H1 (cell line): ENCODE measurements at regions not wholly inside any gene's neighbourhood (a gene's known extent, or its start where the extent isn't known, plus 50 kb on each side); places are given as distances from the start of the nearest gene placed in this dataset.

Experiments
- CEBPB ChIP-seq: IDR thresholded peaks from 2 replicates; pipeline ENCODE4 v1.6.1; 2012; ENCODE audit warnings: low read depth, low read length
- CHD2 ChIP-seq: IDR thresholded peaks from 2 replicates; pipeline ENCODE4 v1.6.1; 2012; ENCODE audit warnings: low read length, improper control_type of control experiment
- EZH2 ChIP-seq: fragments of 200-600 bp; sonication (generic); IDR thresholded peaks from 2 replicates; pipeline ENCODE4 v1.7.1; 2012; ENCODE audit warnings: low read depth, mild to moderate bottlenecking, moderate library complexity, low read length, inconsistent platforms; ENCODE audit not compliant: severe bottlenecking
- JUND ChIP-seq: IDR thresholded peaks from 2 replicates; pipeline ENCODE4 v1.6.1; 2011; ENCODE audit warnings: mild to moderate bottlenecking, improper control_type of control experiment, low read length
- POLR2A ChIP-seq, 2 experiments: IDR thresholded peaks; 1 replicate in 1 of 2; 2 replicates in 1 of 2; pipeline ENCODE4 v1.6.1; 2011; ENCODE audit warnings: low read depth in 2 of 2, low read length in 2 of 2, mild to moderate bottlenecking in 2 of 2; ENCODE audit errors: control extremely low read depth in 1 of 2
- SIN3A ChIP-seq, 2 experiments: IDR thresholded peaks in 1 of 2; conservative IDR thresholded peaks in 1 of 2; 2 replicates each; pipeline ENCODE4 v1.6.1; 2011 to 2012; ENCODE audit warnings: low read length in 2 of 2, improper control_type of control experiment in 1 of 2, low read depth in 1 of 2, mild to moderate bottlenecking in 1 of 2
- YY1 ChIP-seq: IDR thresholded peaks from 2 replicates; pipeline ENCODE4 v1.6.1; 2011; ENCODE audit warnings: low read depth, mild to moderate bottlenecking, low read length
- TF ChIP-seq, protein P1 (sequence below), 3 experiments: IDR thresholded peaks; 1 replicate in 2 of 3; 2 replicates in 1 of 3; pipeline versions ENCODE4 v1.5.1 to v1.6.1; 2011; ENCODE audit warnings: low read length in 3 of 3, mild to moderate bottlenecking in 3 of 3, inconsistent platforms in 2 of 3, low read depth in 1 of 3, moderate library complexity in 1 of 3; ENCODE audit not compliant: insufficient read depth in 1 of 3; ENCODE audit errors: control extremely low read depth in 1 of 3
- TF ChIP-seq, protein P2 (sequence below): IDR thresholded peaks from 2 replicates; pipeline ENCODE4 v1.6.1; 2011; ENCODE audit warnings: low read length, improper control_type of control experiment

DNA sequence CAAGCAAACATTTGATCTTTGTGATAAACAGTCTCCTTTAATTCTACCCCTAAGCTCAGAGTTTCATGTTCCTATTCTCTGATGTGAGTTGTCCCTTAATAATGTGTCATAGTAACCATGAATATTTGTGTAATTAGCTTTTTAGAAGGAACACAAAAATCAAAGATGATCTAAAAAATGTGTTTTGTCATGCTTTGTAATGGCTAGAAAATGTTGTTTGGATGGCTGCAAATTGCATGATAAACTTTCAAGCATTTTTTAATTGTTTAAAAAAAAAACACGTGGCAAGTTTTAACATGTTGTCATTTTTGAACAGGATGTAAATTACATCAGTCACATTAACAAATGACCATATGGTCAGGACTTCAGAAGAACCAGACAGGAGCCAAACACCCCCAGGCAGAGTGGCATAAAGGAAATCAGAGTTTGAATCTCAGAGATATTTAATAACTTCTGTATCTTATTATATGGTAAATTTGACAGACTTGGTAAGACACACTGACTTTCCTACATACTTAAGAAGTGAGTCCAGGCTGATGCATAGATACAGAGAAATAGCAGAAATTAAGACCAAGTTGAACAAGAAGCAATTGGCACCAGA, 223.9 kb upstream of the VEGFC start:
- TF ChIP-seq EZH2 (no peak), JUND (no peak), CHD2 (no peak), SIN3A (conservative IDR thresholded peaks at IDR 0.05 in 1 of 2, IDR thresholded peaks at IDR 0.05 in 1 of 2; ENCODE audit: low read depth in 1 of 2, low read length in 2 of 2) (no peak), YY1 (no peak), POLR2A (IDR thresholded peaks at IDR 0.05; ENCODE audit: control extremely low read depth in 1 of 2, low read depth in 2 of 2, low read length in 2 of 2) (no peak), CEBPB (no peak)
- TF ChIP-seq, protein P1, sequence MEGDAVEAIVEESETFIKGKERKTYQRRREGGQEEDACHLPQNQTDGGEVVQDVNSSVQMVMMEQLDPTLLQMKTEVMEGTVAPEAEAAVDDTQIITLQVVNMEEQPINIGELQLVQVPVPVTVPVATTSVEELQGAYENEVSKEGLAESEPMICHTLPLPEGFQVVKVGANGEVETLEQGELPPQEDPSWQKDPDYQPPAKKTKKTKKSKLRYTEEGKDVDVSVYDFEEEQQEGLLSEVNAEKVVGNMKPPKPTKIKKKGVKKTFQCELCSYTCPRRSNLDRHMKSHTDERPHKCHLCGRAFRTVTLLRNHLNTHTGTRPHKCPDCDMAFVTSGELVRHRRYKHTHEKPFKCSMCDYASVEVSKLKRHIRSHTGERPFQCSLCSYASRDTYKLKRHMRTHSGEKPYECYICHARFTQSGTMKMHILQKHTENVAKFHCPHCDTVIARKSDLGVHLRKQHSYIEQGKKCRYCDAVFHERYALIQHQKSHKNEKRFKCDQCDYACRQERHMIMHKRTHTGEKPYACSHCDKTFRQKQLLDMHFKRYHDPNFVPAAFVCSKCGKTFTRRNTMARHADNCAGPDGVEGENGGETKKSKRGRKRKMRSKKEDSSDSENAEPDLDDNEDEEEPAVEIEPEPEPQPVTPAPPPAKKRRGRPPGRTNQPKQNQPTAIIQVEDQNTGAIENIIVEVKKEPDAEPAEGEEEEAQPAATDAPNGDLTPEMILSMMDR (IDR thresholded peaks at IDR 0.05; ENCODE audit: control extremely low read depth in 1 of 3, insufficient read depth in 1 of 3, low read depth in 1 of 3, low read length in 3 of 3) = no peak
- TF ChIP-seq, protein P2, sequence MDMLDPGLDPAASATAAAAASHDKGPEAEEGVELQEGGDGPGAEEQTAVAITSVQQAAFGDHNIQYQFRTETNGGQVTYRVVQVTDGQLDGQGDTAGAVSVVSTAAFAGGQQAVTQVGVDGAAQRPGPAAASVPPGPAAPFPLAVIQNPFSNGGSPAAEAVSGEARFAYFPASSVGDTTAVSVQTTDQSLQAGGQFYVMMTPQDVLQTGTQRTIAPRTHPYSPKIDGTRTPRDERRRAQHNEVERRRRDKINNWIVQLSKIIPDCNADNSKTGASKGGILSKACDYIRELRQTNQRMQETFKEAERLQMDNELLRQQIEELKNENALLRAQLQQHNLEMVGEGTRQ = no peak
